Parathyroid adenoma (tissue), 2 donors: ENCODE measurements at regions not wholly inside any gene's neighbourhood (a gene's known extent, or its start where the extent isn't known, plus 50 kb on each side); places are given as distances from the start of the nearest gene placed in this dataset.

ENCODE experiments used
- H2AFZ ChIP-seq: fragments of 300-600 bp; sonication (generic); one replicate; pipeline ENCODE4 v1.7.0; 2017; ENCODE audit warnings: antibody characterized with exemption, mild to moderate bottlenecking
- H3K27ac ChIP-seq: fragments of 300-600 bp; sonication (generic); one replicate; pipeline ENCODE4 v1.7.0; 2017
- H3K27me3 ChIP-seq: fragments of 300-600 bp; sonication (generic); one replicate; pipeline ENCODE4 v1.7.0; 2017; ENCODE audit warnings: low read length; ENCODE audit not compliant: control insufficient read depth, insufficient read depth
- H3K36me3 ChIP-seq: fragments of 300-600 bp; sonication (generic); one replicate; pipeline ENCODE4 v1.7.0; 2017; ENCODE audit warnings: low read length; ENCODE audit not compliant: control insufficient read depth, insufficient read depth
- H3K4me1 ChIP-seq: fragments of 300-600 bp; sonication (generic); one replicate; pipeline ENCODE4 v1.7.0; 2017; ENCODE audit warnings: control low read depth
- H3K4me2 ChIP-seq: fragments of 300-600 bp; sonication (generic); one replicate; pipeline ENCODE4 v1.7.0; 2017; ENCODE audit warnings: low read length
- H3K4me3 ChIP-seq: fragments of 300-600 bp; sonication (generic); one replicate; pipeline ENCODE4 v1.7.0; 2017; ENCODE audit warnings: low read depth, low read length
- H3K79me2 ChIP-seq: fragments of 300-600 bp; sonication (generic); one replicate; pipeline ENCODE4 v1.7.0; 2017; ENCODE audit warnings: control low read depth
- H3K9ac ChIP-seq: fragments of 300-600 bp; sonication (generic); one replicate; pipeline ENCODE4 v1.7.0; 2017; ENCODE audit warnings: mild to moderate bottlenecking
- H3K9me3 ChIP-seq: fragments of 300-600 bp; sonication (generic); one replicate; pipeline ENCODE4 v1.7.0; 2017; ENCODE audit warnings: low read length; ENCODE audit not compliant: control insufficient read depth
- TF ChIP-seq, protein P1 (sequence below): fragments of 300-600 bp; sonication (generic); IDR thresholded peaks from one replicate; pipeline ENCODE4 v1.7.0; 2017; ENCODE audit warnings: antibody characterized with exemption, mild to moderate bottlenecking
- donor health status: primary hyperparathyroidism.

DNA sequence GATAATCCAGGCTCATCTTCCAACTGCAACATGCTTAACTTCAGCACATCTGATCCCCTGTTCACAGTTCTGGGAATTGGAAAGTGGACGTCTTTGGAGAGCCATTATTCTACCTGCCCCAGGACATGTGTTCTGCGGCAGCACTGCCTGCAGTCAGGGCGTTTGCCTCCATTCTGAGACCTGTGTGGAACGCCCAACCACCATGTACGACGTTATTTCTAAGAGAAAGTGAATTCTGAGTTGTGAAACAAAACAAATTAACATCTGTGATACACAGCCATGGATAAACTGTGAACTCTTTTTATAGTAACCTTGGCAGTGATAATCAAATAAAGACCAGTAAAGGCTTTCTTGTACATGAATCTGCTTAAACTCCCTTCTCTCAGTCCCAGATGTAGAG, 195.8 kb downstream of the AASDH start:
- H3K36me3 ChIP-seq, result no peaks in the 10 kb centered on the region
- TF ChIP-seq, protein P1, sequence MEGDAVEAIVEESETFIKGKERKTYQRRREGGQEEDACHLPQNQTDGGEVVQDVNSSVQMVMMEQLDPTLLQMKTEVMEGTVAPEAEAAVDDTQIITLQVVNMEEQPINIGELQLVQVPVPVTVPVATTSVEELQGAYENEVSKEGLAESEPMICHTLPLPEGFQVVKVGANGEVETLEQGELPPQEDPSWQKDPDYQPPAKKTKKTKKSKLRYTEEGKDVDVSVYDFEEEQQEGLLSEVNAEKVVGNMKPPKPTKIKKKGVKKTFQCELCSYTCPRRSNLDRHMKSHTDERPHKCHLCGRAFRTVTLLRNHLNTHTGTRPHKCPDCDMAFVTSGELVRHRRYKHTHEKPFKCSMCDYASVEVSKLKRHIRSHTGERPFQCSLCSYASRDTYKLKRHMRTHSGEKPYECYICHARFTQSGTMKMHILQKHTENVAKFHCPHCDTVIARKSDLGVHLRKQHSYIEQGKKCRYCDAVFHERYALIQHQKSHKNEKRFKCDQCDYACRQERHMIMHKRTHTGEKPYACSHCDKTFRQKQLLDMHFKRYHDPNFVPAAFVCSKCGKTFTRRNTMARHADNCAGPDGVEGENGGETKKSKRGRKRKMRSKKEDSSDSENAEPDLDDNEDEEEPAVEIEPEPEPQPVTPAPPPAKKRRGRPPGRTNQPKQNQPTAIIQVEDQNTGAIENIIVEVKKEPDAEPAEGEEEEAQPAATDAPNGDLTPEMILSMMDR, result no peak
- no peak overlapping the region for H3K4me3 ChIP-seq
- H3K9me3 ChIP-seq, result no peaks in the 10 kb centered on the region
- H3K27me3 ChIP-seq, result no peaks in the 10 kb centered on the region
- no peak overlapping the region for H3K9ac ChIP-seq
- H3K27ac ChIP-seq, result no peak overlapping the region
- H3K4me2 ChIP-seq, result no peak overlapping the region
- no peak overlapping the region for H2AFZ ChIP-seq
- peaks cover 9% of the 10 kb centered on the region for H3K4me1 ChIP-seq
- H3K79me2 ChIP-seq, result no peaks in the 10 kb centered on the region

DNA sequence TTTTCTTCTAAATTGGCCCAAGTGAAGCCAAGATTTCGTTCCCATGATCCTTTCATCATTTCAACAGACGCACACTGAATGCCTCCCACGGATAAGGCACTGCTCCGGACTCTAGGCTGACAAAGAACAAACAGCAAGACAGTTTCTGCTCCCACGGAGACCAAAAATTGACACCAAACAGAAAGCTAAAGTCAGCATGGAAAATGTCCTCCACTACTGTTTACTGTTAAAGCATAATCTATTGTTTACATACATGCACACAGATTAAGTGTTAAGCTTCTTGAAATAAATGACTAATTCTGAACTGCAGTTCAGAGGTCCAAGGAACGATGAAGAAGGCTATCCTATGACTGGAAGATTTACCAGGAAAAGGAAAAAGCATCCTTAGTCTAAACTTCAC, 199.6 kb downstream of the AASDH start:
- H3K36me3 ChIP-seq, result no peaks in the 10 kb centered on the region
- no peak overlapping the region for H3K9ac ChIP-seq
- TF ChIP-seq, protein P1, result no peak
- no peaks in the 10 kb centered on the region for H3K79me2 ChIP-seq
- H3K9me3 ChIP-seq, result no peaks in the 10 kb centered on the region
- peak overlapping the region; percentile 39 for H2AFZ ChIP-seq
- peak overlapping the region; percentile 23 for H3K4me2 ChIP-seq
- peak overlapping the region; percentile 99 for H3K27ac ChIP-seq
- H3K4me1 ChIP-seq, result peaks cover 33% of the 10 kb centered on the region
- H3K4me3 ChIP-seq, result no peak overlapping the region
- no peaks in the 10 kb centered on the region for H3K27me3 ChIP-seq

DNA sequence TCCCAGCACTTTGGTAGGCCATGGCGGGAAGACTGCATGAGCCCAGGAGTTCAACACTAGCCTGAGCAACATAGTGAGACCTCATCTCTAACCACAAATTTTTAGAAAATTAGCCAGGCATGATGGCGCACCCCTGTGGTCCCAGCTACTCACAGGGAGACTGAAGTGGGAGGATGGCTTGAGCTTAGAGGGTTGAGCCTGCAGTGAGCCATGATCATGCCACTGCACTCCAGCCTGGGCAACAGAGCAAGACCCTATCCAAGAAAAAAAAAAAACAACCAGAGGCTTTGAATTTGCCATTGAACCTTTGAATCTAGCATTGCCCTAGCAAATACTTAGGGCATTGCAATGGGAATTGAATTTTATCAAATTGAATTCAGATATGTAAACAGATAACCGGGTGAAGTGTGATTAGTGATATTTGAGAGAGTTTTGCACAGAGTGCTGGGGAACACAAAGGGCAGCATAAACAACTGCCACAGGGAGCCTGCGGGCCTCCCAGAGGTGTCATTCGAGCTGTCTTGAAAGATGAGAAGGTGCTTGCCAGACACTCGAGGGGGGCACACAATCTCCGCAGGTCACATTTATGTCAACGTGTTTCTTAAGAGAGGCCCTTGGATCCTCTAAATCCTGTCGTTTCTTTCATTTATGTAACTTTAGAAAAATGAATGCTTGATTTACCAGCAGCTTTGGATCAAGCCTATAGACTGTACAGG, 200.3 kb downstream of the AASDH start:
- Histone ChIP-seq H3K27ac (peak overlapping the region; percentile 99), H3K36me3 (no peaks in the 10 kb centered on the region), H3K27me3 (no peaks in the 10 kb centered on the region), H3K4me1 (peaks cover 35% of the 10 kb centered on the region), H3K79me2 (no peaks in the 10 kb centered on the region), H3K9ac (no peak overlapping the region), H2AFZ (peak overlapping the region; percentile 39), H3K4me2 (peak overlapping the region; percentile 29), H3K4me3 (no peak overlapping the region), H3K9me3 (no peaks in the 10 kb centered on the region)
- TF ChIP-seq, protein P1, result no peak

DNA sequence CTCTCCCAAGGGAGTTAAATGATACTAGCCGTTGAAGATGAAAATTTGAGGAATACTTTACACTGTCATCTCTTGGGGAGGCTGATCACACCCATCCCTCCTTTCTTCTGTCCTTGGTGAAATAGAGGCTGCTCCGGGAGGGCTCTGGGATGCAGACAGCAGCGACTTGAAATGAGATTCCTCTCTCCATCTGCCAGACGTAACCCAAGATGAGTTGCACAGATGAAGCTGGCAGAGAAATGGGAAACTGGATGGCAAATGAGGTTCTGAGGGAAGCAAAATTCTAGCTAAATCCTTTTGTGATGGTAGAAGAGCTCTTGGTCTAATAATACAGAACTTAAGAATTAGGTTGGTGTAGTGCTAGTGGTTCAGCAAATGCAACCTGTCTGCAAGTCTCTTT, 201.4 kb downstream of the AASDH start:
- Histone ChIP-seq H3K4me3 (no peak overlapping the region), H3K9me3 (no peaks in the 10 kb centered on the region), H3K4me2 (no peak overlapping the region), H3K9ac (no peak overlapping the region), H2AFZ (peak overlapping the region; percentile 22), H3K27me3 (no peaks in the 10 kb centered on the region), H3K36me3 (no peaks in the 10 kb centered on the region), H3K27ac (peak overlapping the region; percentile 99), H3K4me1 (peaks cover 42% of the 10 kb centered on the region), H3K79me2 (no peaks in the 10 kb centered on the region)
- TF ChIP-seq, protein P1, result no peak

DNA sequence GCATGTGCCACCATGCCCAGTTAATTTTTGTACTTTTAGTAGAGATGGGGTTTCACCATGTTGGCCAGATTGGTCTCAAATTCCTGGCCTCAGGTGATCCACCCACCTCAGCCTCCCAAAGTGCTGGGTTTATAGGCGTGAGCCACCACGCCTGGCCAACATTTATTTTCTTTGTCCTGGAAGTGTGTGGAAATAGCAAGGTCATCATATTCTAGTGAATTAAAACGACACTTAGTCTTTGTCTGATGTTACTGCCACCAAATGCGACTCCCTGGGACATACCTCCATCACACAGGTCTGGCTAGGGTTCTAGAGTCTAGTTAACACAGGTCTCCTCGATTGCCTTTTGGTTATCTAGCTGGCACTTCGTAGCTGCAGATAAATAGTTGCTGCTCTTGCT, 203.1 kb downstream of the AASDH start:
- Histone ChIP-seq H3K4me1 (peaks cover 46% of the 10 kb centered on the region), H3K9me3 (no peaks in the 10 kb centered on the region), H3K36me3 (no peaks in the 10 kb centered on the region), H3K27ac (peak overlapping the region; percentile 99), H2AFZ (peak overlapping the region; percentile 50), H3K9ac (no peak overlapping the region), H3K4me3 (peak overlapping the region; percentile 39), H3K27me3 (no peaks in the 10 kb centered on the region), H3K4me2 (peak overlapping the region; percentile 52), H3K79me2 (no peaks in the 10 kb centered on the region)
- TF ChIP-seq, protein P1, result no peak
